ENCODE measurements at regions not wholly inside any gene's neighbourhood (a gene's known extent, or its start where the extent isn't known, plus 50 kb on each side); places are given as distances from the start of the nearest gene placed in this dataset.

DNA sequence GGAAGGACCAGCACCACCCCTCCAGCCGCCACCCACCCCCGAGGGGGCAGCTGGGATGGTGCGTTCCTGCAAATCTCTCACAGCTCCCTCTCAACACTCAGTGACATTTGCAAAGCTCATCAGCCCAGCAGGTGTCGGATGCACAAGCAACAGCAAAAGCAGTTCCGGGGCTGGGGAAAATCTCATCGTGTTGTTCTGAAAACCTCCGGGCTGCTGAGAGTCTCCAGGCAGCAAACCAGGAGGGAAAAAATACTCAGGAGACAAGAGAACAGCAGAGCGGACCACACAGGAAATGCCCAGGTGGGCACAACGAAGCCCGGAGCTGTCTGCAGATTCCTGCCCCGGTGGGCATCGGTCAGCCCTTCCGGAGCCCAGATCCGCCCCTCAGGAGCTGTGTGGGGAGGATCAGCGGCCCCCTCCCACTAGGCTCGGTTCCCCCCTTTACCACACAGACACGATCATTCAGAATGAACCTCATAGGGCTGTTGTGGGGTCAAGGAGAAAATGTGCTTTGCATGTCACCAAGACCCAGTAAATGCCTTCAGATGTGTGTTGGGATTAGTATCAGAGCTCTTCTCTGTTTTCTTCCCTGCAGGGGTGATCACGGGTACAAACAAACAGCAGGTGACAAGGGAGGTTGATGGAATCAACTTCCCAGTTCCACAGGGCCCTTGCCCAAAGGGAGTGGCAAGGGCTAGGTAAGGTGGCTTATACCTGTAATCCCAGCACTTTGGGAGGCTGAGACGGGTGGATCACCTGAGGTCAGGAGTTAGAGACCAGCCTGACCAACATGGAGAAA lies 127.0 kb upstream of the TIAM1 start:
- no peak overlapping the region for H2AK5ac ChIP-seq (ENCODE audit: low read depth, low read length)
- no peak overlapping the region for H3K56ac ChIP-seq (replicated peaks; ENCODE audit: insufficient read length, low read depth, low read length)
- H3K79me1 ChIP-seq (ENCODE audit: low read depth, low read length), result no peaks in the 10 kb centered on the region; the same call in 1 of the 2 replicates
- no peaks in the 10 kb centered on the region; a peak in 2 of 4 replicates for H3K79me2 ChIP-seq (ENCODE audit: control insufficient read depth in 1 of 2, insufficient read depth in 2 of 2, low read length in 2 of 2)
- no peak overlapping the region for H2BK12ac ChIP-seq (ENCODE audit: low read depth, low read length)
- no peak for FAIRE-seq
- H4K91ac ChIP-seq (replicated peaks; ENCODE audit: insufficient read length, low read length), result no peak overlapping the region
- H3K4me3 ChIP-seq (ENCODE audit: extremely low read depth in 1 of 4, insufficient read depth in 2 of 4, low read depth in 3 of 4, low read length in 4 of 4), result 0 out of 8 replicates have a peak overlapping the region, but pooled peaks of 1 of the 4 experiments have one; percentile 8
- H3K23me2 ChIP-seq (ENCODE audit: low read depth, low read length), result no peaks in the 10 kb centered on the region
- no peak overlapping the region for H3K27ac ChIP-seq (ENCODE audit: low read depth, low read length)
- H3K36me3 ChIP-seq (ENCODE audit: control insufficient read depth in 2 of 4, insufficient read depth in 4 of 4, low read length in 3 of 4), result no peaks in the 10 kb centered on the region
- WGBS, 2 experiments (ENCODE audit: extremely low coverage in 1 of 2, insufficient coverage in 1 of 2, insufficient read length in 1 of 2, insufficient replicate concordance in 2 of 2, low coverage in 1 of 2, low lambda C conversion rate in 2 of 2, missing lambda C conversion rate in 1 of 2), result 64% methylated on average over 19 of the region's 19 CpGs; no CpG with 5 or more reads in 1 of the 2 experiments
- H4K8ac ChIP-seq (ENCODE audit: extremely low read depth, insufficient read depth, low read length), result no peak overlapping the region
- H3K9ac ChIP-seq (replicated peaks in 1 of 4; ENCODE audit: extremely low read depth in 1 of 4, low read depth in 3 of 4, low read length in 3 of 4), result no peak overlapping the region
- CTCF ChIA-PET (ENCODE audit: partially characterized antibody), result interaction anchor here (0.6 to 5.9 kb wide), 6 partner anchors 13 to 372 kb away, joined by 3 to 41 read pairs (median 3); no protein-coding TSS in a partner anchor
- no peak overlapping the region for H3K18ac ChIP-seq (ENCODE audit: extremely low read depth, low read length)
- no peak overlapping the region for H3K23ac ChIP-seq (ENCODE audit: insufficient read length)
- no peak overlapping the region for H2BK20ac ChIP-seq (ENCODE audit: low read length)
- no peak overlapping the region for H2BK15ac ChIP-seq (ENCODE audit: low read length)
- no peak overlapping the region for H2BK5ac ChIP-seq (ENCODE audit: low read depth, low read length)
- H4K5ac ChIP-seq (ENCODE audit: insufficient read length, low read depth, low read length), result no peak overlapping the region
- peaks cover 0 to 4% of the 10 kb centered on the region in 2 experiments for H4K20me1 ChIP-seq (replicated peaks in 1 of 2; ENCODE audit: control insufficient read depth in 1 of 2, insufficient read depth in 2 of 2, low read length in 2 of 2)
- no peak overlapping the region for H3K14ac ChIP-seq (ENCODE audit: insufficient read length)
- H3K9me3 ChIP-seq (ENCODE audit: insufficient read depth in 2 of 2, low read depth in 1 of 2, low read length in 1 of 2), result 0 out of 4 replicates have a peak, but pooled peaks cover 0 to 3% of the 10 kb centered on the region in 2 experiments
- peaks cover 0 to 7% (median 5%) of the 10 kb centered on the region in 4 experiments; a peak in 6 of 7 replicates for H3K4me1 ChIP-seq (replicated peaks in 1 of 4; ENCODE audit: control insufficient read depth in 3 of 4, insufficient read depth in 4 of 4, low read length in 3 of 4)
- POLR2A ChIA-PET (ENCODE audit: partially characterized antibody), result interaction anchor here (0.7 to 1.4 kb wide), 2 partner anchors 8 to 587 kb away, joined by 3 read pairs; no protein-coding TSS in a partner anchor
- peak overlapping the region; percentile 34 to 47; a peak in 2 of 4 replicates for H3K4me2 ChIP-seq (ENCODE audit: insufficient read depth in 1 of 2, low read depth in 2 of 2, low read length in 2 of 2)
- H3K4ac ChIP-seq (replicated peaks; ENCODE audit: insufficient read length, low read depth, low read length), result no peak overlapping the region
- H2BK120ac ChIP-seq (replicated peaks; ENCODE audit: low read depth, low read length), result no peak overlapping the region
- no peak for DNase-seq (ENCODE audit: low read depth in 1 of 2, low spot score in 2 of 2)
- H3K27me3 ChIP-seq (replicated peaks in 1 of 4; ENCODE audit: control insufficient read depth in 3 of 4, extremely low read depth in 1 of 4, insufficient read depth in 3 of 4, low read length in 3 of 4), result no peaks in the 10 kb centered on the region
- H2AFZ ChIP-seq (ENCODE audit: low read length), result no peak overlapping the region
- TF ChIP-seq RXRA (IDR thresholded peaks at IDR 0.05; ENCODE audit: insufficient read depth, low read depth, low read length), result no peak
- no peak for TF ChIP-seq POU5F1 (IDR thresholded peaks at IDR 0.05; ENCODE audit: low read depth, low read length)
- no peak for TF ChIP-seq EZH2 (IDR thresholded peaks at IDR 0.05; ENCODE audit: low read depth, low read length, severe bottlenecking)
- no peak for TF ChIP-seq SP2 (IDR thresholded peaks at IDR 0.05; ENCODE audit: low read length)
- no peak for TF ChIP-seq SUZ12 (IDR thresholded peaks at IDR 0.05; ENCODE audit: low read length)
- TF ChIP-seq CTCF (IDR thresholded peaks at IDR 0.05; ENCODE audit: control extremely low read depth in 1 of 3, insufficient read depth in 1 of 3, low read depth in 1 of 3, low read length in 3 of 3), result no peak
- TF ChIP-seq HDAC6 (IDR thresholded peaks at IDR 0.05; ENCODE audit: low read depth, low read length), result no peak
- no peak for TF ChIP-seq CBX8 (IDR thresholded peaks at IDR 0.05; ENCODE audit: borderline replicate concordance, low read depth, low read length)
- no peak for TF ChIP-seq HDAC2 (IDR thresholded peaks at IDR 0.05; ENCODE audit: borderline replicate concordance in 1 of 2, low read depth in 2 of 2, low read length in 2 of 2)
